Frontal cortex (tissue), 3 donors: ENCODE measurements at regions not wholly inside any gene's neighbourhood (a gene's known extent, or its start where the extent isn't known, plus 50 kb on each side); places are given as distances from the start of the nearest gene placed in this dataset.

Experiments
- DNase-seq, 2 donors: peaks; one replicate each; pipeline ENCODE4 v3.0.0; 2012; ENCODE audit warnings: low spot score in 2 of 2
- FAIRE-seq: peaks from 2 replicates; lab custom pipeline; 2012; peaks lifted over from hg19 to GRCh38; lab: Jason Lieb, UNC
- donor health status: control.
- donor health status: control.
- donor health status: control.

GRCh38 chr4:151933122-151933827, 172.5 kb upstream of the GATB start:
- no peak for DNase-seq
- FAIRE-seq, result no peak

- FAIRE-seq (no peak), DNase-seq (no peak)
These were observed 170.8 kb upstream of the GATB start for GRCh38 chr4:151931563-151931962.

GRCh38 chr4:151930372-151930771, 169.6 kb upstream of the GATB start:
- FAIRE-seq (no peak), DNase-seq (no peak)

GRCh38 chr4:151928112-151928511, 167.3 kb upstream of the GATB start:
- DNase-seq (no peak), FAIRE-seq (no peak)

GRCh38 chr4:151922811-151923210, 162.0 kb upstream of the GATB start:
- FAIRE-seq (no peak), DNase-seq (no peak)

GRCh38 chr4:151922306-151922705, 161.5 kb upstream of the GATB start:
- FAIRE-seq, result no peak

GRCh38 chr4:151921811-151922210, 161.0 kb upstream of the GATB start:
- DNase-seq, result no peak
- FAIRE-seq, result no peak

More at GRCh38 chr4:151922306-151922705, 161.5 kb upstream of the GATB start:
- no peak for DNase-seq

GRCh38 chr4:151921386-151921785, 160.6 kb upstream of the GATB start:
- no peak for DNase-seq
- no peak for FAIRE-seq

- peak in 1 of 2 donors; percentile 8 for DNase-seq
- FAIRE-seq, result no peak
These were observed 156.4 kb upstream of the GATB start for GRCh38 chr4:151917145-151917734.

- DNase-seq (no peak), FAIRE-seq (no peak)
These were observed 151.8 kb upstream of the GATB start for GRCh38 chr4:151912632-151913031.

GRCh38 chr4:151911970-151912369, 151.2 kb upstream of the GATB start:
- no peak for DNase-seq
- FAIRE-seq, result no peak

GRCh38 chr4:151908734-151909497, 148.1 kb upstream of the GATB start:
- FAIRE-seq, result no peak
- DNase-seq, result no peak

GRCh38 chr4:151908201-151908600, 147.4 kb upstream of the GATB start:
- FAIRE-seq, result no peak

GRCh38 chr4:151906438-151906837, 145.6 kb upstream of the GATB start:
- FAIRE-seq (no peak), DNase-seq (no peak)

More at GRCh38 chr4:151908201-151908600, 147.4 kb upstream of the GATB start:
- DNase-seq, result no peak

GRCh38 chr4:151905197-151905596, 144.4 kb upstream of the GATB start:
- FAIRE-seq, result no peak
- no peak for DNase-seq

- DNase-seq (no peak), FAIRE-seq (no peak)
These were observed 140.8 kb upstream of the GATB start for GRCh38 chr4:151901631-151902030.

- no peak for DNase-seq
- no peak for FAIRE-seq
These were observed 136.1 kb upstream of the GATB start for GRCh38 chr4:151896880-151897279.

GRCh38 chr4:151895671-151896070, 134.9 kb upstream of the GATB start:
- FAIRE-seq, result no peak
- no peak for DNase-seq

- no peak for FAIRE-seq
- no peak for DNase-seq
These were observed 133.4 kb upstream of the GATB start for GRCh38 chr4:151894246-151894645.

- DNase-seq, result no peak
- FAIRE-seq, result no peak
These were observed 127.6 kb upstream of the GATB start for GRCh38 chr4:151888367-151888866.

- DNase-seq (no peak), FAIRE-seq (no peak)
These were observed 127.0 kb upstream of the GATB start for GRCh38 chr4:151887816-151888180.
